ENCODE measurements at regions not wholly inside any gene's neighbourhood (a gene's known extent, or its start where the extent isn't known, plus 50 kb on each side); places are given as distances from the start of the nearest gene placed in this dataset.

- POLR2A ChIA-PET: no interaction called here
Observed at GRCh38 chr3:26559227-26559626, 63.3 kb upstream of the LRRC3B start.

DNA sequence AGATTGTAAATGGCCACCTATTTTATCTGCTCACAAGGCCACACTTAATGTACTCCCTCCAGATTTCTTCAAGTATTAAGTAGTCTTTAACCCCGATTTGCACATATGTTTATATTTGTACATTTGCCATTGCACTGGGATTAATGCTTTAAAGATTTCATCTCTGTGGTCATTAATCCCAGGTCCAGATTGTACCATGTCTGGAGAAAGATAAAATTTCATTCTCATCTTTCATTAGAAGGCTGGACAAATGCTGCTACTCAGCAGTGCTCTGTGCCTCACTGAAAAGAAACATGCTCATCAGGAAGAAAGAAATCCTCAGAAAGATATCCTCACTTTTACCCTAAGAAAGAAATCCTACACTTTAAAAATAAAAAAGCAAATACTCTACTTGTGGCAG lies 62.5 kb upstream of the LRRC3B start:
- ChIA-PET CTCF (no interaction called here), POLR2A (no interaction called here)
- TF ChIP-seq CTCF (IDR thresholded peaks at IDR 0.05; ENCODE audit: control extremely low read depth, extremely low read depth, low read depth, missing control alignments): no peak
- DNase-seq (ENCODE audit: extremely low spot score): no peak

More at GRCh38 chr3:26559227-26559626, 63.3 kb upstream of the LRRC3B start:
- no peak for DNase-seq (ENCODE audit: extremely low spot score)
- CTCF ChIA-PET: no interaction called here
- no peak for TF ChIP-seq CTCF (IDR thresholded peaks at IDR 0.05; ENCODE audit: control extremely low read depth, extremely low read depth, low read depth, missing control alignments)

- CTCF ChIA-PET: no interaction called here
- no peak for TF ChIP-seq CTCF (IDR thresholded peaks at IDR 0.05; ENCODE audit: control extremely low read depth, extremely low read depth, low read depth, missing control alignments)
- POLR2A ChIA-PET: no interaction called here
- no peak for DNase-seq (ENCODE audit: extremely low spot score)
Observed at GRCh38 chr3:26562021-26562768, 60.4 kb upstream of the LRRC3B start.
